ENCODE measurements at regions not wholly inside any gene's neighbourhood (a gene's known extent, or its start where the extent isn't known, plus 50 kb on each side); places are given as distances from the start of the nearest gene placed in this dataset.

GRCh38 chr5:18099261-18099660 is 465.0 kb downstream of the TAF11L14 start:
- Histone ChIP-seq H3K9ac (ENCODE audit: low read depth, low read length) (no peak overlapping the region), H3K4me1 (ENCODE audit: insufficient read depth, low read length) (peaks cover 8% of the 10 kb centered on the region; the same call in 1 of the 2 replicates), H3K9me3 (ENCODE audit: control insufficient read depth, insufficient read depth, low read length) (no peaks in the 10 kb centered on the region), H3K36me3 (ENCODE audit: insufficient read depth, low read length) (no peaks in the 10 kb centered on the region)

- peaks cover 8% of the 10 kb centered on the region; the same call in 1 of the 2 replicates for H3K4me1 ChIP-seq (ENCODE audit: insufficient read depth, low read length)
- H3K36me3 ChIP-seq (ENCODE audit: insufficient read depth, low read length): no peaks in the 10 kb centered on the region
- H3K9me3 ChIP-seq (ENCODE audit: control insufficient read depth, insufficient read depth, low read length): no peaks in the 10 kb centered on the region
- H3K9ac ChIP-seq (ENCODE audit: low read depth, low read length): no peak overlapping the region
Measured at GRCh38 chr5:18101532-18101931, 467.3 kb downstream of the TAF11L14 start.

- H3K9ac ChIP-seq (ENCODE audit: low read depth, low read length): no peak overlapping the region
- peaks cover 8% of the 10 kb centered on the region; the same call in 1 of the 2 replicates for H3K4me1 ChIP-seq (ENCODE audit: insufficient read depth, low read length)
- no peaks in the 10 kb centered on the region for H3K36me3 ChIP-seq (ENCODE audit: insufficient read depth, low read length)
- no peaks in the 10 kb centered on the region for H3K9me3 ChIP-seq (ENCODE audit: control insufficient read depth, insufficient read depth, low read length)
Measured at GRCh38 chr5:18102733-18103132, 468.5 kb downstream of the TAF11L14 start.

DNA sequence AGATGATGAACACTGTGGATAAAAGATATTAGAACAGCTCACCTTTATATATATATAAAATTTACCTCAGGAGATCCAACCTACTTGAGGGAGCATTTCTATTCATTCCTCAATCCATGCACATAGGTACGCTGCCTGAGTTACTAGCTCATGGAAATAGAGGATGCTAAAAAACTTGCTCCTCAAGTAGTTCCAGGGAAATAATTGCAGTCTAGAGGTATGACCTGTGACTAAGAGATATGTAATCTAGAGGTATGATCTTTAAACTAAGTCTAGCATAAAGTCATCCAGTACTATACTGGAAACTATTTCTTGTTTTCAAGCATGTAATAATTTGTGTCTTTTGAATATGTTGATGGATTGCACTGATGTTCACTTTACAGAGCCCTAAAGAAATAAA is 471.2 kb downstream of the TAF11L14 start:
- no peaks in the 10 kb centered on the region for H3K9me3 ChIP-seq (ENCODE audit: control insufficient read depth, insufficient read depth, low read length)
- H3K4me1 ChIP-seq (ENCODE audit: insufficient read depth, low read length): no peaks in the 10 kb centered on the region
- no peaks in the 10 kb centered on the region for H3K36me3 ChIP-seq (ENCODE audit: insufficient read depth, low read length)
- H3K9ac ChIP-seq (ENCODE audit: low read depth, low read length): no peak overlapping the region

GRCh38 chr5:18111906-18112465 is 477.7 kb downstream of the TAF11L14 start:
- H3K4me1 ChIP-seq (ENCODE audit: insufficient read depth, low read length): peaks cover 4% of the 10 kb centered on the region; the same call in 1 of the 2 replicates
- no peak overlapping the region for H3K9ac ChIP-seq (ENCODE audit: low read depth, low read length)

DNA sequence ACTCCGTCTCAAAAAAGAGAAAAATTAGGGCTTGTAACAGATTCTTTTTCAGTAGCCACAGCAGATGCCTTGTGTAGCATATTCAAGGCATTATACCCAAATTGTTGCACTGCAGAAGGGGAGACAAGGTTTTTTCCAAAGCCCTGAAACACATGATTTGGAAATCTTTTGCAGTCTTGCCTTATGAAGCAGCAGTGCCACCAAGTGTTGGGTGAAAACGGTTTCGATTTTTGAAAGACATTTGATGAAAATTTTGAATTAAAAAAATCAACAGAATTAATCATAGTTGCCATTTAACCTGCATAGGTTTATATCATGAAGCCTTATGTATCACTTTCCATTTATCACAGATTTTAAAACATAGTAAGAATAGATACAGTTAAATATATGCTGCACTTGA is 479.5 kb downstream of the TAF11L14 start:
- Histone ChIP-seq H3K9me3 (ENCODE audit: control insufficient read depth, insufficient read depth, low read length) (no peaks in the 10 kb centered on the region), H3K9ac (ENCODE audit: low read depth, low read length) (no peak overlapping the region), H3K36me3 (ENCODE audit: insufficient read depth, low read length) (no peaks in the 10 kb centered on the region), H3K4me1 (ENCODE audit: insufficient read depth, low read length) (peaks cover 4% of the 10 kb centered on the region; the same call in 1 of the 2 replicates)

More at GRCh38 chr5:18111906-18112465, 477.7 kb downstream of the TAF11L14 start:
- Histone ChIP-seq H3K9me3 (ENCODE audit: control insufficient read depth, insufficient read depth, low read length) (no peaks in the 10 kb centered on the region), H3K36me3 (ENCODE audit: insufficient read depth, low read length) (no peaks in the 10 kb centered on the region)

DNA sequence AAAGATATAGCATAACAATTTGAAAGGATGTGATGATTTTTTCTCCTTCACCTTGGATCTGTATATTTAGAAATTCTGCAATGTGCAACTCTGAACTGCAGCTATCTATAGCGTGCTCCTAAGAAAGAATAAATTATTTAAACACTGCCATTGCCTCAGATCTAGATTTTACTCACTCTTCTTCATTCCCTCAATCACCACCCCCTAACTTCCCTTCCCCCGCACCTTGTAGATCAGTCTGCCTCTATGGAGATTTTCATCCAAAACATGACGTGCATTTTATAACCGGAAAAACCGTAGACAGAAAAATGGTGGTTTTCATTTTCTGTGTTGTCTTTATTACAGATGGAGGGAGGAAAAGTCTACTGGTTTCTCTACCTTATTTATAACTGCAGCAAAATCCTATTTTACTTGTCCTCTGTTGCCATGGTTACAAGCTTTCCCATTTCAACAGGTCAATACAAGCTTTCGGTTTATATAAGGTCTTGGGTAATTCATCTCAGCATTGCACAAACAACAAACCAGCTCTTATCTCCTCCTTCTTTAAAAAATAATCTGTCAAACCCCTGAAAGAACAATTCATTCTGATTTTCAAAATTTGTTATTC is 480.0 kb downstream of the TAF11L14 start:
- H3K9ac ChIP-seq (ENCODE audit: low read depth, low read length): no peak overlapping the region
- H3K9me3 ChIP-seq (ENCODE audit: control insufficient read depth, insufficient read depth, low read length): no peaks in the 10 kb centered on the region
- no peaks in the 10 kb centered on the region for H3K36me3 ChIP-seq (ENCODE audit: insufficient read depth, low read length)
- peaks cover 6% of the 10 kb centered on the region for H3K4me1 ChIP-seq (ENCODE audit: insufficient read depth, low read length)

GRCh38 chr5:18117968-18118367 is 483.7 kb downstream of the TAF11L14 start:
- Histone ChIP-seq H3K9me3 (ENCODE audit: control insufficient read depth, insufficient read depth, low read length) (no peaks in the 10 kb centered on the region), H3K36me3 (ENCODE audit: insufficient read depth, low read length) (no peaks in the 10 kb centered on the region)

GRCh38 chr5:18119156-18119785 is 485.0 kb downstream of the TAF11L14 start:
- Histone ChIP-seq H3K36me3 (ENCODE audit: insufficient read depth, low read length) (no peaks in the 10 kb centered on the region), H3K9ac (ENCODE audit: low read depth, low read length) (no peak overlapping the region)

More at GRCh38 chr5:18117968-18118367, 483.7 kb downstream of the TAF11L14 start:
- peaks cover 12% of the 10 kb centered on the region for H3K4me1 ChIP-seq (ENCODE audit: insufficient read depth, low read length)
- no peak overlapping the region for H3K9ac ChIP-seq (ENCODE audit: low read depth, low read length)

GRCh38 chr5:18141222-18141621 is 507.0 kb downstream of the TAF11L14 start:
- Histone ChIP-seq H3K9ac (ENCODE audit: low read depth, low read length) (no peak overlapping the region), H3K4me1 (ENCODE audit: insufficient read depth, low read length) (no peaks in the 10 kb centered on the region), H3K9me3 (ENCODE audit: control insufficient read depth, insufficient read depth, low read length) (no peaks in the 10 kb centered on the region; the same call in 1 of the 2 replicates), H3K36me3 (ENCODE audit: insufficient read depth, low read length) (no peaks in the 10 kb centered on the region)

More at GRCh38 chr5:18119156-18119785, 485.0 kb downstream of the TAF11L14 start:
- Histone ChIP-seq H3K4me1 (ENCODE audit: insufficient read depth, low read length) (peaks cover 8% of the 10 kb centered on the region; the same call in 1 of the 2 replicates), H3K9me3 (ENCODE audit: control insufficient read depth, insufficient read depth, low read length) (no peaks in the 10 kb centered on the region)

DNA sequence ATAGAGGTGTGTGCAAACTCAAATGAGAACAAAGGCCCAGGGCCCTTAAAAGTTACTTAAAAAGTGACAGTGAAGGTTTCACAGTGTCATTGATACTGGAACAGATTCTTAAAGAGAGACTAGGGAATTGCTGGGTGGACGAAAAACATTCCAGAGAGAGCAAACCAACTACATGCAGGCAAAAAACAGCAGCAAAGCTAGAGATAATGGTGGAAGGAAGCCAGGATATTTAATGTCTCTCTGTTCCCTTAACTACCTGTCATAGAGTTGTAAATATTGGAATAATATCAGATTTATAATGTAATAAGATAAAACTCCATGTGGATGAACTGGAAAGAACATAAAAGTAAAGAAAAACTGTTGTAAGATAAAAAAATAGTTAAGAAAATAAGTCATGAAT is 508.6 kb downstream of the TAF11L14 start:
- no peak overlapping the region for H3K9ac ChIP-seq (ENCODE audit: low read depth, low read length)
- no peaks in the 10 kb centered on the region for H3K36me3 ChIP-seq (ENCODE audit: insufficient read depth, low read length)
- H3K4me1 ChIP-seq (ENCODE audit: insufficient read depth, low read length): no peaks in the 10 kb centered on the region
- H3K9me3 ChIP-seq (ENCODE audit: control insufficient read depth, insufficient read depth, low read length): no peaks in the 10 kb centered on the region; the same call in 1 of the 2 replicates

DNA sequence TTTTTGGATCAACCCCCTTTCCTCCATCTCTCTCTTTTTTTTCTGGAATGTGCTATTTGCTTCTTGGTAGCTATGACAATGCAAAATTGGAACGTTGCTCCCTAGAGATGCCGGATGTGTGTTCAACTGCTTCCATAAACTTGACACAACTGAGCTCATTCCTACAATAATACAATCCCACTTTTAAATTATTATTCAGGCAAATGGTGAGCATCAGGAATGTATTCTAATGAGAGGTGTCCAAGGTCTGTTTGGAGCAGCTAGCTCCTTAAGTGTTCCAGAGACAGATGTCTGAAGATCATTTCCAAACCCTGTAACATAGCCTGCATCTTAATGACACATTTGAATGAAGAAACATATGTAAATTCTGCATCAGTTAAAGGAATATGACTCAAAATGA is 518.4 kb downstream of the TAF11L14 start:
- Histone ChIP-seq H3K9ac (ENCODE audit: low read depth, low read length) (no peak overlapping the region), H3K36me3 (ENCODE audit: insufficient read depth, low read length) (no peaks in the 10 kb centered on the region), H3K4me1 (ENCODE audit: insufficient read depth, low read length) (no peaks in the 10 kb centered on the region), H3K9me3 (ENCODE audit: control insufficient read depth, insufficient read depth, low read length) (no peaks in the 10 kb centered on the region; the same call in 1 of the 2 replicates)

DNA sequence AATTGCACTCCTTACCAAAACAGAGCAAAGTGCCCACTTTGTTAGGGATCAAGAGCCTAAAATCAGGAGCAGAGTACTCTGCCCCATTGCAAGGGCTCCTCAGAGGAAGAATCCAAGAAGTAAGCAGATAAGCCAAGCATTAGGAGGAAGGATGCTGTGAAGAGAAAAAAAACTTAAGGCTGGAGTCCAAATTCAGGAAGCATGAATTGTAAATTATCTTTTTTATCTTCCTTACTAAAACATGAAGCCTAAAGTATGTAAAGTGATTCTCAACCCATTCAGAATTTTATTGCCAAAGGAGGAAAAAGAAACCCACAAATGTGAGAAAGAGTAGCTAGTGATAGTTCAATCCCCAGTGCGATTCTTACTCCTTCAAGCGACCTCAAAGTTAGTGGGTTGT is 523.9 kb downstream of the TAF11L14 start:
- Histone ChIP-seq H3K4me1 (ENCODE audit: insufficient read depth, low read length) (no peaks in the 10 kb centered on the region), H3K9ac (ENCODE audit: low read depth, low read length) (no peak overlapping the region), H3K36me3 (ENCODE audit: insufficient read depth, low read length) (no peaks in the 10 kb centered on the region), H3K9me3 (ENCODE audit: control insufficient read depth, insufficient read depth, low read length) (peaks cover 2% of the 10 kb centered on the region; the same call in 1 of the 2 replicates)

DNA sequence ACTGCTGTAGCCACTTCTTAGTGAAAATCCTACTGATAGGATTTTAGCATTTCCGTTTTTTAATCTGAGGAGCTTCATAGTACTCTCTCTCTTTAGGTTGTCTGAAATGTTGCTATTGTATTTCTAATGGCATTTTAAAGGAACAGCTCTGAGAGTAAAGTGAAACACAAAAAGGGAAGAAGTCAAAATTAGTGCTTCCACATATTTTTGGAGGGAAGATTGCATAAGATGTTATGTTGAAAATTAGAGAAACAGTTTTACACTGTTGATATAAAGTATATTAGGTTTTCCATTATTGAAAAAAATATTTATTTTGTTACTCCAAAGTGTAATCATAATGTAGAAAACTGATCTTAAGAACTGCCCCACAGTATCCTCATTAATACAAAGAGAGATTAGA is 525.1 kb downstream of the TAF11L14 start:
- H3K36me3 ChIP-seq (ENCODE audit: insufficient read depth, low read length): no peaks in the 10 kb centered on the region
- H3K9ac ChIP-seq (ENCODE audit: low read depth, low read length): no peak overlapping the region
- peaks cover 2% of the 10 kb centered on the region; the same call in 1 of the 2 replicates for H3K9me3 ChIP-seq (ENCODE audit: control insufficient read depth, insufficient read depth, low read length)

DNA sequence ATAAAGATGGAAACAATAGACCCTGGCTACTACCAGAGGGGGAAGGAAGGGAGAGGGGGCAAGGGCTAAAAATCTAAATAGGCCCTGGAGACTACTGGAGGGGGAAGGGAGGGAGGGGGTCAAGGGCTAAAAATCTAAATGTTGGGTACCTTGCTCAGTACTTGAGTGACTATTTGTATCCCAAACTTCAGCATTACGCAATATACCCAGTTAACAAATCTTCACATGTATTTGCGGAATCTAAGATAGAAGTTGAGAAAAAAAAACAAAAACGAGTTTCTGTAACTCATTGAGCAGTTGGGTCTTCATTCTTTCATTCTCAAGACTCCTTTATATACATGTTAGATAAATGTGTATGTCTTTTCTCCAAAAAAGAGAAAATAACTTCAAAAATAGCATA is 537.4 kb downstream of the TAF11L14 start:
- H3K9ac ChIP-seq (ENCODE audit: low read depth, low read length): no peak overlapping the region
- no peaks in the 10 kb centered on the region for H3K9me3 ChIP-seq (ENCODE audit: control insufficient read depth, insufficient read depth, low read length)
- no peaks in the 10 kb centered on the region for H3K36me3 ChIP-seq (ENCODE audit: insufficient read depth, low read length)
- H3K4me1 ChIP-seq (ENCODE audit: insufficient read depth, low read length): no peaks in the 10 kb centered on the region

More for the DNA sequence above, 525.1 kb downstream of the TAF11L14 start:
- no peaks in the 10 kb centered on the region for H3K4me1 ChIP-seq (ENCODE audit: insufficient read depth, low read length)

Measured in ES-I3 (cell line).